Parathyroid adenoma (tissue), 2 donors: ENCODE measurements at regions not wholly inside any gene's neighbourhood (a gene's known extent, or its start where the extent isn't known, plus 50 kb on each side); places are given as distances from the start of the nearest gene placed in this dataset.

ENCODE experiments used
- H2AFZ ChIP-seq: fragments of 300-600 bp; sonication (generic); one replicate; pipeline ENCODE4 v1.7.0; 2017; ENCODE audit warnings: antibody characterized with exemption, mild to moderate bottlenecking
- H3K27ac ChIP-seq: fragments of 300-600 bp; sonication (generic); one replicate; pipeline ENCODE4 v1.7.0; 2017
- H3K27me3 ChIP-seq: fragments of 300-600 bp; sonication (generic); one replicate; pipeline ENCODE4 v1.7.0; 2017; ENCODE audit warnings: low read length; ENCODE audit not compliant: control insufficient read depth, insufficient read depth
- H3K36me3 ChIP-seq: fragments of 300-600 bp; sonication (generic); one replicate; pipeline ENCODE4 v1.7.0; 2017; ENCODE audit warnings: low read length; ENCODE audit not compliant: control insufficient read depth, insufficient read depth
- H3K4me1 ChIP-seq: fragments of 300-600 bp; sonication (generic); one replicate; pipeline ENCODE4 v1.7.0; 2017; ENCODE audit warnings: control low read depth
- H3K4me2 ChIP-seq: fragments of 300-600 bp; sonication (generic); one replicate; pipeline ENCODE4 v1.7.0; 2017; ENCODE audit warnings: low read length
- H3K4me3 ChIP-seq: fragments of 300-600 bp; sonication (generic); one replicate; pipeline ENCODE4 v1.7.0; 2017; ENCODE audit warnings: low read depth, low read length
- H3K79me2 ChIP-seq: fragments of 300-600 bp; sonication (generic); one replicate; pipeline ENCODE4 v1.7.0; 2017; ENCODE audit warnings: control low read depth
- H3K9ac ChIP-seq: fragments of 300-600 bp; sonication (generic); one replicate; pipeline ENCODE4 v1.7.0; 2017; ENCODE audit warnings: mild to moderate bottlenecking
- H3K9me3 ChIP-seq: fragments of 300-600 bp; sonication (generic); one replicate; pipeline ENCODE4 v1.7.0; 2017; ENCODE audit warnings: low read length; ENCODE audit not compliant: control insufficient read depth
- TF ChIP-seq, protein P1 (sequence below): fragments of 300-600 bp; sonication (generic); IDR thresholded peaks from one replicate; pipeline ENCODE4 v1.7.0; 2017; ENCODE audit warnings: antibody characterized with exemption, mild to moderate bottlenecking
- donor health status: primary hyperparathyroidism.

DNA sequence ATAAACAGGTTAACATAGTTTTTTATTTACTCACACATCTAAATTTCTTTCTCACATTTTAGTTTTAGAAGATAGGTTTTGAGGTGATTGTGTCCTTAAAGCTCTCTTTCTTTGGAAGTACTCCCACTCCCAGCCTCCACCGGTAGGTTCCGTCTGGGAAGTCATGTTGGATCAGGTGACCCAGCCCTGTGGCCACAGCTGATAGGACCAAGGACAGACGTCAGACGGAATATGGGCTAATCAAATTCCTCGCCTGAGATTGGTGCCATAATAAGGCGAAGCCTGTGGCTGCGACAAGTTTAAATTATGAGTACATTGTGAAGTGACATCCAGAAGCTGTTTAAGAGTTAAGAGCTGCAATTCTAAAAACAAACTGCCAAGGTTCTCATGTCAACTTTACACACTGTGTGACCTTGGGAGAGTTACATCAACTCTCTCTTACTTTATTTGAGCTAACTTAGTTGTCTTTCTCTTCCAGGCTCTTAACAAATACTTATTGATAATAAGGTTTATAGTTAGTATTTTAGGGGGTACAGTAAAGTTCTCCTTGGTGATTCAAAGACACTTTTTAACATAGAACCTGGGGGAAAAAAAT is 133.6 kb downstream of the NPY start:
- Histone ChIP-seq H3K4me2 (no peak overlapping the region), H3K27me3 (no peaks in the 10 kb centered on the region), H3K4me1 (no peaks in the 10 kb centered on the region), H3K9me3 (no peaks in the 10 kb centered on the region), H3K27ac (no peak overlapping the region), H3K79me2 (no peaks in the 10 kb centered on the region), H3K9ac (no peak overlapping the region), H2AFZ (no peak overlapping the region), H3K4me3 (no peak overlapping the region), H3K36me3 (no peaks in the 10 kb centered on the region)
- TF ChIP-seq, protein P1, sequence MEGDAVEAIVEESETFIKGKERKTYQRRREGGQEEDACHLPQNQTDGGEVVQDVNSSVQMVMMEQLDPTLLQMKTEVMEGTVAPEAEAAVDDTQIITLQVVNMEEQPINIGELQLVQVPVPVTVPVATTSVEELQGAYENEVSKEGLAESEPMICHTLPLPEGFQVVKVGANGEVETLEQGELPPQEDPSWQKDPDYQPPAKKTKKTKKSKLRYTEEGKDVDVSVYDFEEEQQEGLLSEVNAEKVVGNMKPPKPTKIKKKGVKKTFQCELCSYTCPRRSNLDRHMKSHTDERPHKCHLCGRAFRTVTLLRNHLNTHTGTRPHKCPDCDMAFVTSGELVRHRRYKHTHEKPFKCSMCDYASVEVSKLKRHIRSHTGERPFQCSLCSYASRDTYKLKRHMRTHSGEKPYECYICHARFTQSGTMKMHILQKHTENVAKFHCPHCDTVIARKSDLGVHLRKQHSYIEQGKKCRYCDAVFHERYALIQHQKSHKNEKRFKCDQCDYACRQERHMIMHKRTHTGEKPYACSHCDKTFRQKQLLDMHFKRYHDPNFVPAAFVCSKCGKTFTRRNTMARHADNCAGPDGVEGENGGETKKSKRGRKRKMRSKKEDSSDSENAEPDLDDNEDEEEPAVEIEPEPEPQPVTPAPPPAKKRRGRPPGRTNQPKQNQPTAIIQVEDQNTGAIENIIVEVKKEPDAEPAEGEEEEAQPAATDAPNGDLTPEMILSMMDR = no peak

DNA sequence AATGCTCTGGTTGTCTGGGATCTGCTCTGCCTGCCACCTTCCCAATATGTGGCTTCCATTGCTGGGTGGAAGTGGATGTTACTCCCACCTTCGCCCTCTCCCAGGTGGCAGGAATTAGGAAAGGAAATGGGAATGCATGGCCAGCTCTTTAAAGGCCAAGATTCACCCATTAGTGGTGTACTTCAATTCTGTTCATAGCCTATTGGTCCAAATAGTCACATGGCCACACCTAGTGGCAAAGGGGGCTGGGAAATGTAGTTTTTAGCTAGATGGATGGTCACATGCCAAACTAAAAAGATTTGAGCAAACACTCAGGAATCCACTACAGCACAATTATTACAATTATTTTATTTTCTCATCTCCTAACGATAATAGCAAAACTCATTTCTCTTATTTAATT is 135.1 kb downstream of the NPY start:
- no peaks in the 10 kb centered on the region for H3K27me3 ChIP-seq
- no peaks in the 10 kb centered on the region for H3K79me2 ChIP-seq
- no peaks in the 10 kb centered on the region for H3K4me1 ChIP-seq
- no peaks in the 10 kb centered on the region for H3K36me3 ChIP-seq
- TF ChIP-seq, protein P1 = no peak
- H3K4me3 ChIP-seq = no peak overlapping the region
- H3K9ac ChIP-seq = no peak overlapping the region
- H3K27ac ChIP-seq = no peak overlapping the region
- no peak overlapping the region for H2AFZ ChIP-seq
- H3K4me2 ChIP-seq = no peak overlapping the region
- no peaks in the 10 kb centered on the region for H3K9me3 ChIP-seq

DNA sequence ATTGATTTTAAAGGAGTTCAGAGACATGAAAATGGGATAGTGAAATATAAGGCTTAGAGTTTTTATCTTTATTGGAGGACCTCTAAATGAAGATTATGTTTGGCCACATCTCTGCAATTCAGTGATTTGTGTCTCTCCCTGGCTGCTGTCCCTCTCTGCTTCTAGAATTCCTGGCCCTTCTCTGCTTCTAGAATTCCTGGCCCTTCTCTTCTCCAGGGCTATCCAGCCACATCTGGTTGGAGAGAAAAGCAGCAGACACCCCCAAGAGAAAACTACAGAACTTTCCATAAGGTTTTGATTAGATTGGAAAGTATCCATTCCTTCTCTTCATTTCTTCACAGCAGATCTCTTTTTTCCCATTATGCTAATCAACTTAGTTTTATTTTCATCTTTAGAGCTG is 135.5 kb downstream of the NPY start:
- Histone ChIP-seq H3K4me2 (no peak overlapping the region), H3K4me1 (no peaks in the 10 kb centered on the region), H3K9me3 (no peaks in the 10 kb centered on the region), H3K27me3 (no peaks in the 10 kb centered on the region), H3K36me3 (no peaks in the 10 kb centered on the region), H3K9ac (no peak overlapping the region), H2AFZ (no peak overlapping the region), H3K4me3 (no peak overlapping the region), H3K79me2 (no peaks in the 10 kb centered on the region), H3K27ac (no peak overlapping the region)
- TF ChIP-seq, protein P1 = no peak

DNA sequence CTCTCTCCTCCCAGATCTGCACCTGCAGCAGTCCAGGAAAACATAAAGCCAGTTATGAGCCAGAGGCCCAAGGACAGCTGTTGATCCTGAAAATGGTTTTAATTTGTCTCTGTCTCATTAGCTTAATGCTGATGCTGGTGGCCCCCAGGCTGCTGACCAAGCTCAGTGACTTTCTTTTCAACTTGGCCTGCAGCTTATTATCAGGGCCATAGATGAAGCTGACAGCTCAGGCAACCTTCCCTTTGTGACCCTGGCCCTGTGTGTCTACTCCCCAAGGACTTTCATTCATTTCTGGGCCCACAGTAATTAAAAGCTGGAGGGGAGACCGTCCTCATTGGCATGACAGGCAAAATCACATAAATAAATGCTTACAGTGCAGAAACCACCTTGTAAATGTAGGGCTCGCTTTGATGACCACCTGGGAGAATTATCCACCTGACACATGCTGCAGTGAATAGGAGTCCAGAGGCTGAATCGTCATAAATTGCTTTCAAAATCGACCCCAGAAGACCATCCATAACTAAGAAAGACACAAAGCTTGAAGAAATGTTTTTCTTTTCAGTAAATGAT is 138.5 kb downstream of the NPY start:
- no peak overlapping the region for H3K9ac ChIP-seq
- no peaks in the 10 kb centered on the region for H3K9me3 ChIP-seq
- H2AFZ ChIP-seq = no peak overlapping the region
- H3K4me1 ChIP-seq = no peaks in the 10 kb centered on the region
- H3K4me2 ChIP-seq = no peak overlapping the region
- H3K79me2 ChIP-seq = no peaks in the 10 kb centered on the region
- TF ChIP-seq, protein P1 = no peak
- no peaks in the 10 kb centered on the region for H3K36me3 ChIP-seq
- no peak overlapping the region for H3K27ac ChIP-seq
- H3K4me3 ChIP-seq = no peak overlapping the region
- no peaks in the 10 kb centered on the region for H3K27me3 ChIP-seq

DNA sequence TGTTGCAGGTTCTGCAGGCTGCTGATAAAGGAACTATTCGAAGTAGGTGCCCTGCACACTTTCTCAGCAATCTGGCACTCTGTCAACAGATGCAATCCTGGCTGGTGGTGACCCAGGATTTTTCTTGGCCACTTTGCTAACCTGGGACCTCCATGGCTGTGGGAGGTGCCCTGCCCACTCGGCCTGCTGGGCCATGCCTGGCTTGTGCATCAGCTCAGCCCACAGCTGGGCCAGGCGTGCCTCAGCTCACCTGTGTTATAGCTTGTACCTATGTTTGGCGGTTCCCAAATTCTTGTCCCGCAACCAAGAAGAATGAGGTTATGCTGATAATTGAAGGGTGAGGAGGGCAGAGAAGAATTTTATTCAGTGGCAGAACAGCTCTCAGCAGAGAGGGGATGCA is 141.7 kb downstream of the NPY start:
- Histone ChIP-seq H3K27me3 (no peaks in the 10 kb centered on the region), H2AFZ (no peak overlapping the region), H3K27ac (no peak overlapping the region), H3K79me2 (no peaks in the 10 kb centered on the region), H3K4me3 (no peak overlapping the region), H3K4me2 (no peak overlapping the region), H3K9ac (no peak overlapping the region), H3K36me3 (no peaks in the 10 kb centered on the region), H3K9me3 (no peaks in the 10 kb centered on the region), H3K4me1 (no peaks in the 10 kb centered on the region)
- TF ChIP-seq, protein P1 = no peak
